Fibroblast of lung (primary cell): ENCODE measurements at regions not wholly inside any gene's neighbourhood (a gene's known extent, or its start where the extent isn't known, plus 50 kb on each side); places are given as distances from the start of the nearest gene placed in this dataset.

Source experiments
- EZH2 ChIP-seq: IDR thresholded peaks from 2 replicates; pipeline ENCODE4 v1.5.1; 2012; ENCODE audit warnings: low read length, control low read depth, mild to moderate bottlenecking; ENCODE audit errors: missing control alignments
- TF ChIP-seq, protein P1 (sequence below), 2 donors: IDR thresholded peaks in 1 of 2; conservative IDR thresholded peaks in 1 of 2; 1 replicate in 1 of 2; 2 replicates in 1 of 2; pipeline ENCODE4 v1.5.1; 2011 to 2012; ENCODE audit warnings: low read length in 2 of 2, control low read depth in 1 of 2, inconsistent platforms in 1 of 2, low read depth in 1 of 2, mild to moderate bottlenecking in 1 of 2

DNA sequence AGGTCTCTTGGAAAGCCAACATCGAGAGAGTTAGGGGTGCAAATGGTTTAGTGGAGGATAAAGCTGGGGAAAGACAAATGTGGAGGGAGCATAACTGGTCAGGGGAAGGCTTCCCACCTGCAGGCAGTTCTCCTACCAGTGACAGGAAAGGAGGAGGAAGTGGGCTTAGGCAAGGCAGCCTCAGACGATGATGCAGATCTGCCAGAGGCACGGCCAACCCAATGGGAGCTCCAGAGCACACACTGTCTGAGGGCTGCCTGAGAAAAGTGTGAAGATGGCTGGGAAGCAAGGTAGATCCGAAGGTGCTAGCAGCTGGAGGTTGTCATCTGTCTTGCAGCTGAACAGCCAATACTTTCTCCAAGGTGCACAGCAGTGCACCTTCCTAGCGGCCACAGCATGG, 178.8 kb downstream of the C7orf25 start:
- TF ChIP-seq, protein P1, sequence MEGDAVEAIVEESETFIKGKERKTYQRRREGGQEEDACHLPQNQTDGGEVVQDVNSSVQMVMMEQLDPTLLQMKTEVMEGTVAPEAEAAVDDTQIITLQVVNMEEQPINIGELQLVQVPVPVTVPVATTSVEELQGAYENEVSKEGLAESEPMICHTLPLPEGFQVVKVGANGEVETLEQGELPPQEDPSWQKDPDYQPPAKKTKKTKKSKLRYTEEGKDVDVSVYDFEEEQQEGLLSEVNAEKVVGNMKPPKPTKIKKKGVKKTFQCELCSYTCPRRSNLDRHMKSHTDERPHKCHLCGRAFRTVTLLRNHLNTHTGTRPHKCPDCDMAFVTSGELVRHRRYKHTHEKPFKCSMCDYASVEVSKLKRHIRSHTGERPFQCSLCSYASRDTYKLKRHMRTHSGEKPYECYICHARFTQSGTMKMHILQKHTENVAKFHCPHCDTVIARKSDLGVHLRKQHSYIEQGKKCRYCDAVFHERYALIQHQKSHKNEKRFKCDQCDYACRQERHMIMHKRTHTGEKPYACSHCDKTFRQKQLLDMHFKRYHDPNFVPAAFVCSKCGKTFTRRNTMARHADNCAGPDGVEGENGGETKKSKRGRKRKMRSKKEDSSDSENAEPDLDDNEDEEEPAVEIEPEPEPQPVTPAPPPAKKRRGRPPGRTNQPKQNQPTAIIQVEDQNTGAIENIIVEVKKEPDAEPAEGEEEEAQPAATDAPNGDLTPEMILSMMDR (conservative IDR thresholded peaks at IDR 0.05 in 1 of 2, IDR thresholded peaks at IDR 0.05 in 1 of 2; ENCODE audit: low read depth in 1 of 2, low read length in 2 of 2): no peak
- TF ChIP-seq EZH2: no peak
